NCI-H748 (cell line): ENCODE measurements at regions not wholly inside any gene's neighbourhood (a gene's known extent, or its start where the extent isn't known, plus 50 kb on each side); places are given as distances from the start of the nearest gene placed in this dataset.
"Not testable (repeated sequence)": the region's sequence is repeated elsewhere in the genome, so short reads cannot be mapped to it uniquely, and the experiment has no call there.

Experiments
- DNase-seq: peaks from one replicate; lab custom pipeline; 2025; ENCODE audit not compliant: unreplicated experiment; lab: John Stamatoyannopoulos, UW

DNA sequence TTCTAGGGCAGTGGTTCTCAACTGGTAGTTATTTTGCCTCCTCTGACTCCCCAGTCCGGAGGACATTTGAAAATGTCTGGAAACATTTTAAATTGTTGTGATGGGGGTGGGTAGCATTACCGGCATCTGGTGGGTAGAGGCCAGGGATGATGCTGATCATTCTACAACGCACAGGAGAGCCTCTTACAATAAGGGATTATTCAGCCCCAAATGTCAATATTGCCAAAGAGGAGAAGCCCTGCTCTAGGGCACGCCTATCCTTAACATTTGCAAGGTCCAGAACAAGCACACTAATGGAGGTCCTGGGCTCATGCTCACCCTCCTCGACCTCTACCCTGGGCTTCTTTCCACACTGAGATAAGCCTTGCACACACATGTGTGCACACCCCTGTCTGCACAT lies 106.4 kb downstream of the MINAR1 start:
- DNase-seq, result no peak

GRCh38 chr15:79539401-79539800 lies 107.3 kb downstream of the MINAR1 start:
- no peak for DNase-seq

GRCh38 chr15:79540551-79540950 lies 108.4 kb downstream of the MINAR1 start:
- DNase-seq, result no peak

- no peak for DNase-seq
These were observed 109.1 kb downstream of the MINAR1 start for GRCh38 chr15:79541196-79541595.

- DNase-seq, result no peak
These were observed 111.0 kb downstream of the MINAR1 start for GRCh38 chr15:79543097-79543496.

GRCh38 chr15:79549196-79549595 lies 117.1 kb downstream of the MINAR1 start:
- DNase-seq, result no peak

DNA sequence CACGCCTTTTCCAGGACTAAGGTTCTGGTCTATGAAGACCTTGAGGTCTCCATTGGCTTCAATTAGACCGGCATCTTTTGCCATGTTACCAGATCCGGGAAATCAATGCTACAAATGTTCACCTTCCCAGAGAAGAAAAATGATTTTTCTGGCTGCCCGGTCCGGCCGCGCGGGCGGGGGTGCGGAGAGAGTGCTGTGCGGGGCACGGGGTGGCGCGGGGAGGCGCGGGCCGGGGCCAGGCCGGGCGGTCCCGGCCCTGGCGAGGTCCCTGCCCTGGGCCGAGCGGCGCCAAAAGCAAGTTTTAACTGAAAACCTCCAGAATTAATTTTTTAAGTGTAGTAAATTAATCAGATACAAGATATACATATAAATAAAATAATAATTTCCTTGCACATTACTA lies 128.2 kb downstream of the MINAR1 start:
- no peak for DNase-seq

DNA sequence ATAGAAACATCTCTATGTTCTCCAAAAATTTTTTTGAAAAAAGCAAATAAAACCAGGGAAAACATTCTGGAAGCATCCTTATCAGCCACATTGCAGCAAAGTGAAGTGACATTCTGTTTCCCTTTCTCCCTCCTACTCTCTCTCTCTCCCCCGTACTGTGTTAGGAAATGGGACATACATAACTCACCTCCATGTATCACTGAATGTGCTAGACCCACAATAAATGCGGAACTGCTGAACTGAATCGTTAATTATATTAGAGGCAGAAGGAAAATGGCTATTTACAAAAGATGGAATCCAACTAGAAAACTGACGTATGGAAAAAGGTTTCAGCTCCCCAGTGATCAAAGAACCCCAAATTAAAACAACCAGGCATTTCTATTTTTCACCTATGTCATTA lies 129.8 kb downstream of the MINAR1 start:
- no peak for DNase-seq

DNA sequence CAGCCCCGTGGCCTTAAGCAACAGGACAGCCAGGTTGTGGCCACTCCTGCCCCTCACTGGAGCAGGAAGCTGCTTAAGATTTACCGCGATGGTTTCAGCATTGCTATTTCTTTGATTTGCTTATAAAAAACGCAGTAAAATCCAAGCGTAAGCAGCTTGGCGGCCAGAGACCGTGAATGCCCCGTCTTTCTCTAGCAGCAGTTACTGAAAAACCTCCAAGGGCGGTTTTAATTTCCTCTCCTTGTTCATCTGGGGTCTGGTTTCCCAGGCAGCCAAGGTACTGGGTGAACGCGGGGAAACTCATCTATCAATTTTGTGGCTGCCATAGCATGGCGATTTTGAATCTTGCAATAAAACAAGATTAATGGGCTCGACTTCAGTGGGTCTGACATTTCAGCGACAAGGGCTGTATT lies 130.3 kb downstream of the MINAR1 start:
- peak; percentile 20 for DNase-seq

DNA sequence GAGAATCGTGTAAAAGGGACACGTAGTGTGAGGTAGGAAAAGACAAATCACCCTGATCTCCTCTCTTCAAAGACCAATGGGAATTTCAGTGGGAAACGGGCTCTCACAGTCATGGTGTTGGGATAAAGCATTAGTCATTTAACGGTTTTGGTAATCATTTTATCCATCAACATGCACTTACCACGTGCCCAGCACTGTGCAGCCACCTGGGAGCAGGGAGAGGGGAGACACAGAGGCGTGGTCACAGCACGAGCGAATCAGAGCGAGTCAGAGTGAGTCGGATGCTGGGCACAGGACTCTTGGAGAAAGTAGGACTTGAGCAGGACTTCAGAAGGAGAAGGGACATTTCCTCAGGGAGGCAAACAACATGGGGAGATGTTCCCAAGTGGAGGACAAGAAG lies 130.8 kb downstream of the MINAR1 start:
- no peak for DNase-seq

- DNase-seq, result peak; percentile 1
These were observed 137.9 kb downstream of the MINAR1 start for GRCh38 chr15:79570004-79570403.

DNA sequence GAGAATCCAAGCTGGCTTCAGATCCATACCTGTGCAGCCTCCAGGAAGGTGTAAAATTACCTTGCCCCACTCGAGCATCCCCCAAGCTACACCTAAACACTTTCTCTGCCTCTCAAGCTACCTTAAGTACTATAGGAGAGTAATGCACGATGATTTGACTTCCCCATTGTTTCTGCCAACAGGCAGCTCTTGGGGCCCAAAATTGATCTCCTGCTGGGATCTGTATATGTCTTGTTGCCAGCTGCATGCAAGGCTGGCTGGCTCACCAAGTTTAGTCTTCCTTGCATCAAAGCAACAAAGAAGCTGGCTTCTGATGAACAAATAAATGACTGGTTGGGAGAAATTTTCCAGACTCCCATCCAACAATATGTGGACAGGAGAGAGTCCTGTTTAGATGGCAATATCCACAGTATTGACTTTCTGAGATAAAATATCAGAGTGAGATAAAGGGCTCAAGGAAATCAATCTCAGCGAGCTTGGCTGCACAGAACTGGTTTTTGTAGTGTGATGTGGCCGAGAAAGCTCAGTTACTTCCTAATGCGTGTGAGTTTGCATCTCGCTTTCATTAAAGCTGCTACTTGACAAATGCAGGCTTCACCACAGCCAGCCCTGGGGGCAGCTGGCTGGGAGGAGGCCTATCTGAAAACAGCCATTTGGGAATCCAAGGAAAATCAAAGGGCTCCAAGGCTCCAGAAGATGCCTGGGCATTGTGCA lies 140.7 kb downstream of the MINAR1 start:
- peak; percentile 3 for DNase-seq

- DNase-seq, result not testable (repeated sequence)
These were observed 142.5 kb downstream of the MINAR1 start for GRCh38 chr15:79574431-79575273.

DNA sequence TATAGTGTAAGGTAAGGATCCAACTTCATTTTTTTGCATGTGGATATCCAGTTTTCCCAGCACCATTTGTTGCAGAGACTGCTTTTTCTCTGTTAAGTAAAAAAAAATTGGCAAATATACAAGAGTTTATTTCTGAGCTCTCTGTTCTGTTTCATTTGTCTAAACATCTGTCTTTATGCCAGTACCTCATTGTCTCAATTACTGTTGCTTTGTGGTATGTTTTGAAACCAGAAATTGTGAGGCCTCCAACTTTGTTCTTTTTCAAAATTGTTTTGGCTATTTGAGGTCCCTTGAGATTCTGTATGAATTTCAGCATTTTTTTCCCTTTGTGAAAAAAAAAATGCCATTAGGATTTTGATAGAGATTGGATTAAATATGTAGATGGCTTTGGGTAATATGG lies 150.5 kb downstream of the MINAR1 start:
- no peak for DNase-seq

- DNase-seq, result no peak
These were observed 160.0 kb downstream of the MINAR1 start for GRCh38 chr15:79592126-79592525.

DNA sequence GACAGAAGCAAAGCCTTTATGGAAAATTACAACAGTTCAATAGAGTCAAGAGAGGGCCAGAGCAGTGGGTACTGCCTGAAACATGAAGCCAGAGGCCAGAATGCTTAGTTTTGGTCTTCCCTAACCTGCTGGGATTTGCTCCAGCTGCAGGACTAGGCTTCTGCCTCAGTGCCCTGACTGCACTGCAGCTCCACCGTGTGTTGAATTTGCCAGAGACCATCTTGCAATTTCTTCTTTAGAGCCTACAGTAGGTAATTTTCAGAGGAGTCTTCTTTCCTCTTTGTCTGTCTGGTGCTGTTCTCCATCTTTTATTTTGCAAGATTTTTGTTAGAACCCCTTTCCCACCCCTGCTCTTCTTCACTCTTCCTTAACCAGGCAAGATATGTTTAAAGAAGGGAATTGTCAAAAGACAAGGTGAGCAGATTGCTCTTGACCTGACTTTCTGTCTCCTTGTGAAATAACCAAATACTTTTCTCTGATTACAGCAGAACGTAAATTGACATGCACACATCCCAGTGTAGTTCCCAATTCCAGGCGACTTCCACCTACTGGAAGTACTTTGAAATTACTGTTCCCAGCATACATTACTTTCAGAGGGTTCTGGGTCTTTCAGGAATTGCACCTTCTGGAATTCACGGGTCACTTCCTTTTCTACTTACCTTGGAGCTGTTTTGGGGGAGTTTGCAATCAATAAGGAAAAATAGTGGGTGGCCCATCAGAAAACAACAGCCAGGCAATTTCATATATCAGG lies 161.2 kb downstream of the MINAR1 start:
- peak; percentile 13 for DNase-seq

DNA sequence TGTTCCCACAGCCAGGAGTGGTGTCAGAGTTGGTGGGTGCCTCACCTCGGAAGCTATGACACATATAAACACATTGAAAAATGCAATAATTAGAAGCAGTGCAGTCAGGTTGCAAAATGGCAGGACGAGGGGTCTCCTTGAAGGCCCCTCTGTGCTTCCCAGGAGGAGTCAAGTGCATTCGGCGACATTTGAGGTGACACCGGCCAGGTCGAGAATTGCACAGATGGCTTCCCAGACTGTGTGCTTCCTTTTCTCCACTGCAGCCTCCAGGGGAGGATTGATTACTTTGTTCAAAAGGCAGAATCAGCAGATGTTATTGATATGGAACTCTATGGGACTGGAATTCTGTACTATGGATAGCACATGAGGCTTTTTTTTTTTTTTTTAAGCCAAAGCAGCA lies 163.2 kb downstream of the MINAR1 start:
- no peak for DNase-seq

- DNase-seq, result peak; percentile 89
These were observed 164.0 kb downstream of the MINAR1 start for GRCh38 chr15:79595995-79596622.

DNA sequence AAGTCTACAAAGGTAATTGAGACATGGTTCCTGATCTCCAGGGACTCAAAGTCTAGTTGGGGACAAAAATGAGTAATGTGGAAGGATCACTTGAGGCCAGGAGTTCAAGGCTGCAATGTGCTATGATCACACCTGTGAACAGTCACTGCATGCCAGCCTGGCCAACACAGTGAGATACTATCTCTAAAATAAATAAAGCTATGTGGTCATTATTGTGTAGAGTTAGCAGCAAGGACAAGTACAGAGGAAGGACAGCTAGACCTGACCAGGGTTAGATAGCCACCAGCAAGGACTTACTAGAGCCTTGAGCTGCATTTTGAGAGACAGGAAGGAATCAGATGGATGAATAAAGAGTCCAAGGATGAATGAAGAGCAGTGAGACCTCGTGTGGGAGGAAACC lies 166.5 kb downstream of the MINAR1 start:
- DNase-seq, result no peak

- no peak for DNase-seq
These were observed 169.4 kb downstream of the MINAR1 start for GRCh38 chr15:79601405-79602086.

DNA sequence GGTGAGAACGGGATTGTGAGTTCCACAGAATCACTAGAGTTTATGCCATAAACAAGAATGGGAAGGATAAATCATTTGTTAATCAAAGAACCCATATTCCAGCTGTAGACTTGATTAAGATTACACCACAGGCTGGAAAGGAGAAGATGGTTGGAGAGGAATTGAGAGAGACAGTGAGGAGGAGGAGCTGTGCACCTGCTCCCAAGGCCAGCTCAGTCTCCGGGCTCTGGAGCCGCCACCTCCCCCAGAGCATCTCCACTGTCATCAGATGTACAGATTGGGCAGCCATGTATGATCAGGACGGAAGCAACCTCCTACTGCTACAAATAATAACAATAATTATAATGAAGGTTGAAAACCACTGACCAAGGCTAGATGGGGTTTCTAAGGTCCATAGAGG lies 170.0 kb downstream of the MINAR1 start:
- DNase-seq, result peak; percentile 1
